GM23338 (cell line): ENCODE measurements at regions not wholly inside any gene's neighbourhood (a gene's known extent, or its start where the extent isn't known, plus 50 kb on each side); places are given as distances from the start of the nearest gene placed in this dataset.

Experiments used
- ATAC-seq: fragments of 200-7000 bp; cut with Tn5 transposase; 3 replicates; pipeline ENCODE4 v1.9.1; 2020
- DNase-seq: peaks from one replicate; pipeline ENCODE4 v3.0.0-alpha.2; 2015; ENCODE audit warnings: low spot score
- H2AFZ ChIP-seq: fragments of 200-600 bp; sonication (generic); 2 replicates; pipeline ENCODE4 v1.8.0; 2016; ENCODE audit warnings: antibody characterized with exemption, mild to moderate bottlenecking, moderate library complexity
- H3F3A ChIP-seq: fragments of 200-600 bp; sonication (generic); replicated peaks from 2 replicates; pipeline ENCODE4 v1.8.0; 2017; ENCODE audit warnings: antibody characterized with exemption, mixed run types, low read depth
- H3K27ac ChIP-seq: fragments of 200-600 bp; sonication (generic); 2 replicates; pipeline ENCODE4 v1.6.1; 2016; ENCODE audit warnings: low read depth
- H3K27me3 ChIP-seq: fragments of 200-600 bp; sonication (generic); 2 replicates; pipeline ENCODE4 v1.8.0; 2016; ENCODE audit warnings: mild to moderate bottlenecking, mixed run types, moderate library complexity; ENCODE audit not compliant: insufficient read depth
- H3K36me3 ChIP-seq: fragments of 200-600 bp; sonication (generic); 2 replicates; pipeline ENCODE4 v1.8.0; 2016; ENCODE audit warnings: mild to moderate bottlenecking; ENCODE audit not compliant: insufficient read depth
- H3K4me1 ChIP-seq: fragments of 200-600 bp; sonication (generic); 2 replicates; pipeline ENCODE4 v1.8.0; 2016; ENCODE audit warnings: mild to moderate bottlenecking, moderate library complexity; ENCODE audit not compliant: insufficient read depth
- H3K4me2 ChIP-seq: fragments of 200-600 bp; sonication (generic); 2 replicates; pipeline ENCODE4 v1.7.1; 2017; ENCODE audit warnings: mixed run types
- H3K4me3 ChIP-seq: fragments of 200-600 bp; sonication (generic); 2 replicates; pipeline ENCODE4 v1.6.1; 2016; ENCODE audit warnings: mixed run types
- H3K79me2 ChIP-seq: fragments of 200-600 bp; sonication (generic); replicated peaks from 2 replicates; pipeline ENCODE4 v1.8.0; 2017; ENCODE audit warnings: mild to moderate bottlenecking; ENCODE audit not compliant: insufficient read depth
- H3K9me2 ChIP-seq: fragments of 200-600 bp; sonication (generic); 2 replicates; pipeline ENCODE4 v1.8.0; 2017; ENCODE audit not compliant: insufficient read depth
- H4K20me1 ChIP-seq: fragments of 200-600 bp; sonication (generic); replicated peaks from 2 replicates; pipeline ENCODE4 v1.8.0; 2017; ENCODE audit warnings: mild to moderate bottlenecking; ENCODE audit not compliant: insufficient read depth
- H3K27ac Mint-ChIP-seq: 2 replicates; pipeline ENCODE4 v1.8.0; 2020; ENCODE audit warnings: inconsistent platforms, mild to moderate bottlenecking, moderate library complexity, mixed read lengths
- H3K27me3 Mint-ChIP-seq: 3 replicates; pipeline ENCODE4 v1.8.0; 2022; ENCODE audit warnings: low read depth, mild to moderate bottlenecking, moderate library complexity, mixed read lengths, inconsistent platforms; ENCODE audit not compliant: insufficient read depth, poor library complexity
- H3K36me3 Mint-ChIP-seq: 3 replicates; pipeline ENCODE4 v1.8.0; 2021; ENCODE audit warnings: low read depth, mild to moderate bottlenecking, inconsistent platforms, moderate library complexity, mixed read lengths
- H3K4me1 Mint-ChIP-seq: 3 replicates; pipeline ENCODE4 v1.8.0; 2020; ENCODE audit warnings: mild to moderate bottlenecking, inconsistent platforms, mixed read lengths
- H3K4me3 Mint-ChIP-seq: 3 replicates; pipeline ENCODE4 v1.8.0; 2021; ENCODE audit warnings: moderate library complexity, mild to moderate bottlenecking, inconsistent platforms, mixed read lengths
- H3K9me3 Mint-ChIP-seq: 3 replicates; pipeline ENCODE4 v1.8.0; 2020; ENCODE audit warnings: moderate library complexity, mild to moderate bottlenecking, inconsistent platforms, mixed read lengths
- CREB1 ChIP-seq: fragments of 250-450 bp; sonication (Bioruptor Pico); IDR thresholded peaks from 2 replicates; pipeline ENCODE4 v1.5.0; 2020; ENCODE audit warnings: low read depth, mild to moderate bottlenecking, moderate library complexity
- CTCF ChIP-seq, 2 experiments: fragments of 200-600 bp in 1 of 2; sonication (generic) in 1 of 2; conservative IDR thresholded peaks; 2 replicates each; pipeline versions ENCODE4 v1.5.1 to v1.6.1; 2016 to 2017; ENCODE audit warnings: antibody characterized with exemption in 2 of 2, low read depth in 2 of 2, mild to moderate bottlenecking in 2 of 2, moderate library complexity in 1 of 2
- EZH2 ChIP-seq: fragments of 200-600 bp; sonication (generic); IDR thresholded peaks from one replicate; pipeline ENCODE4 v1.8.0; 2017; ENCODE audit warnings: antibody characterized with exemption, mild to moderate bottlenecking, low read depth; ENCODE audit not compliant: unreplicated experiment
- EZH2phosphoT487 ChIP-seq: fragments of 200-600 bp; sonication (generic); IDR thresholded peaks from one replicate; pipeline ENCODE4 v1.8.1; 2018; ENCODE audit warnings: antibody characterized with exemption; ENCODE audit not compliant: unreplicated experiment
- JUNB ChIP-seq: IDR thresholded peaks from one replicate; pipeline ENCODE4 v1.6.1; 2016; ENCODE audit warnings: antibody characterized with exemption; ENCODE audit not compliant: unreplicated experiment
- NANOG ChIP-seq: IDR thresholded peaks from 2 replicates; pipeline ENCODE4 v1.6.1; 2016; ENCODE audit warnings: antibody characterized with exemption, borderline replicate concordance
- POLR2AphosphoS5 ChIP-seq: IDR thresholded peaks from 2 replicates; pipeline ENCODE4 v1.6.1; 2016; ENCODE audit warnings: antibody characterized with exemption, low read depth
- STAT1 ChIP-seq: IDR thresholded peaks from one replicate; pipeline ENCODE4 v1.6.1; 2016; ENCODE audit warnings: antibody characterized with exemption; ENCODE audit not compliant: unreplicated experiment
- ZNF114 ChIP-seq: fragments of 250-450 bp; sonication (Bioruptor Pico); IDR thresholded peaks from 2 replicates; pipeline ENCODE4 v1.5.0; 2020; ENCODE audit warnings: mild to moderate bottlenecking, moderate library complexity
- ZNF331 ChIP-seq: fragments of 250-450 bp; sonication (Bioruptor Pico); IDR thresholded peaks from 2 replicates; pipeline ENCODE4 v1.5.0; 2020; ENCODE audit warnings: low read depth, mild to moderate bottlenecking, moderate library complexity
- TF ChIP-seq, protein P1 (sequence below): IDR thresholded peaks from 2 replicates; pipeline ENCODE4 v1.6.1; 2016; ENCODE audit warnings: antibody characterized with exemption
- TF ChIP-seq, protein P2 (sequence below): fragments of 250-450 bp; sonication (Bioruptor Pico); IDR thresholded peaks from 2 replicates; pipeline ENCODE4 v1.5.0; 2020; ENCODE audit warnings: mild to moderate bottlenecking, moderate library complexity
- TF ChIP-seq, protein P3 (sequence below): IDR thresholded peaks from one replicate; pipeline ENCODE4 v1.6.1; 2018; ENCODE audit warnings: antibody characterized with exemption; ENCODE audit not compliant: unreplicated experiment

GRCh38 chr22:19582033-19582693 is 58.0 kb upstream of the CLDN5 start:
- no peaks in the 10 kb centered on the region for H3F3A ChIP-seq
- H3K27ac ChIP-seq: no peak overlapping the region
- no peaks in the 10 kb centered on the region for H3K36me3 ChIP-seq
- no peaks in the 10 kb centered on the region for H4K20me1 ChIP-seq
- Mint-ChIP-seq H3K9me3 (no peaks in the 10 kb centered on the region), H3K4me1 (peaks cover 17% of the 10 kb centered on the region), H3K27ac (no peak overlapping the region), H3K4me3 (no peak overlapping the region), H3K27me3 (peaks cover 2% of the 10 kb centered on the region), H3K36me3 (no peaks in the 10 kb centered on the region)
- no peaks in the 10 kb centered on the region for H3K4me1 ChIP-seq
- no peaks in the 10 kb centered on the region for H3K27me3 ChIP-seq
- H3K4me2 ChIP-seq: no peak overlapping the region
- no peaks in the 10 kb centered on the region for H3K79me2 ChIP-seq
- no peak overlapping the region for H2AFZ ChIP-seq
- H3K4me3 ChIP-seq: no peak overlapping the region
- H3K9me2 ChIP-seq: no peaks in the 10 kb centered on the region
- DNase-seq (no peak), ATAC-seq (no peak)
- TF ChIP-seq CREB1 (CRISPR knock-in tag) (no peak), POLR2AphosphoS5 (no peak), EZH2phosphoT487 (no peak), EZH2 (no peak), CTCF (conservative IDR thresholded peaks at IDR 0.05; ENCODE audit: low read depth in 2 of 2) (no peak), ZNF331 (CRISPR knock-in tag) (no peak), ZNF114 (CRISPR knock-in tag) (no peak), STAT1 (no peak), NANOG (no peak), JUNB (no peak)
- TF ChIP-seq, protein P1, sequence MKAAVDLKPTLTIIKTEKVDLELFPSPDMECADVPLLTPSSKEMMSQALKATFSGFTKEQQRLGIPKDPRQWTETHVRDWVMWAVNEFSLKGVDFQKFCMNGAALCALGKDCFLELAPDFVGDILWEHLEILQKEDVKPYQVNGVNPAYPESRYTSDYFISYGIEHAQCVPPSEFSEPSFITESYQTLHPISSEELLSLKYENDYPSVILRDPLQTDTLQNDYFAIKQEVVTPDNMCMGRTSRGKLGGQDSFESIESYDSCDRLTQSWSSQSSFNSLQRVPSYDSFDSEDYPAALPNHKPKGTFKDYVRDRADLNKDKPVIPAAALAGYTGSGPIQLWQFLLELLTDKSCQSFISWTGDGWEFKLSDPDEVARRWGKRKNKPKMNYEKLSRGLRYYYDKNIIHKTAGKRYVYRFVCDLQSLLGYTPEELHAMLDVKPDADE: no peak
- TF ChIP-seq, protein P2, sequence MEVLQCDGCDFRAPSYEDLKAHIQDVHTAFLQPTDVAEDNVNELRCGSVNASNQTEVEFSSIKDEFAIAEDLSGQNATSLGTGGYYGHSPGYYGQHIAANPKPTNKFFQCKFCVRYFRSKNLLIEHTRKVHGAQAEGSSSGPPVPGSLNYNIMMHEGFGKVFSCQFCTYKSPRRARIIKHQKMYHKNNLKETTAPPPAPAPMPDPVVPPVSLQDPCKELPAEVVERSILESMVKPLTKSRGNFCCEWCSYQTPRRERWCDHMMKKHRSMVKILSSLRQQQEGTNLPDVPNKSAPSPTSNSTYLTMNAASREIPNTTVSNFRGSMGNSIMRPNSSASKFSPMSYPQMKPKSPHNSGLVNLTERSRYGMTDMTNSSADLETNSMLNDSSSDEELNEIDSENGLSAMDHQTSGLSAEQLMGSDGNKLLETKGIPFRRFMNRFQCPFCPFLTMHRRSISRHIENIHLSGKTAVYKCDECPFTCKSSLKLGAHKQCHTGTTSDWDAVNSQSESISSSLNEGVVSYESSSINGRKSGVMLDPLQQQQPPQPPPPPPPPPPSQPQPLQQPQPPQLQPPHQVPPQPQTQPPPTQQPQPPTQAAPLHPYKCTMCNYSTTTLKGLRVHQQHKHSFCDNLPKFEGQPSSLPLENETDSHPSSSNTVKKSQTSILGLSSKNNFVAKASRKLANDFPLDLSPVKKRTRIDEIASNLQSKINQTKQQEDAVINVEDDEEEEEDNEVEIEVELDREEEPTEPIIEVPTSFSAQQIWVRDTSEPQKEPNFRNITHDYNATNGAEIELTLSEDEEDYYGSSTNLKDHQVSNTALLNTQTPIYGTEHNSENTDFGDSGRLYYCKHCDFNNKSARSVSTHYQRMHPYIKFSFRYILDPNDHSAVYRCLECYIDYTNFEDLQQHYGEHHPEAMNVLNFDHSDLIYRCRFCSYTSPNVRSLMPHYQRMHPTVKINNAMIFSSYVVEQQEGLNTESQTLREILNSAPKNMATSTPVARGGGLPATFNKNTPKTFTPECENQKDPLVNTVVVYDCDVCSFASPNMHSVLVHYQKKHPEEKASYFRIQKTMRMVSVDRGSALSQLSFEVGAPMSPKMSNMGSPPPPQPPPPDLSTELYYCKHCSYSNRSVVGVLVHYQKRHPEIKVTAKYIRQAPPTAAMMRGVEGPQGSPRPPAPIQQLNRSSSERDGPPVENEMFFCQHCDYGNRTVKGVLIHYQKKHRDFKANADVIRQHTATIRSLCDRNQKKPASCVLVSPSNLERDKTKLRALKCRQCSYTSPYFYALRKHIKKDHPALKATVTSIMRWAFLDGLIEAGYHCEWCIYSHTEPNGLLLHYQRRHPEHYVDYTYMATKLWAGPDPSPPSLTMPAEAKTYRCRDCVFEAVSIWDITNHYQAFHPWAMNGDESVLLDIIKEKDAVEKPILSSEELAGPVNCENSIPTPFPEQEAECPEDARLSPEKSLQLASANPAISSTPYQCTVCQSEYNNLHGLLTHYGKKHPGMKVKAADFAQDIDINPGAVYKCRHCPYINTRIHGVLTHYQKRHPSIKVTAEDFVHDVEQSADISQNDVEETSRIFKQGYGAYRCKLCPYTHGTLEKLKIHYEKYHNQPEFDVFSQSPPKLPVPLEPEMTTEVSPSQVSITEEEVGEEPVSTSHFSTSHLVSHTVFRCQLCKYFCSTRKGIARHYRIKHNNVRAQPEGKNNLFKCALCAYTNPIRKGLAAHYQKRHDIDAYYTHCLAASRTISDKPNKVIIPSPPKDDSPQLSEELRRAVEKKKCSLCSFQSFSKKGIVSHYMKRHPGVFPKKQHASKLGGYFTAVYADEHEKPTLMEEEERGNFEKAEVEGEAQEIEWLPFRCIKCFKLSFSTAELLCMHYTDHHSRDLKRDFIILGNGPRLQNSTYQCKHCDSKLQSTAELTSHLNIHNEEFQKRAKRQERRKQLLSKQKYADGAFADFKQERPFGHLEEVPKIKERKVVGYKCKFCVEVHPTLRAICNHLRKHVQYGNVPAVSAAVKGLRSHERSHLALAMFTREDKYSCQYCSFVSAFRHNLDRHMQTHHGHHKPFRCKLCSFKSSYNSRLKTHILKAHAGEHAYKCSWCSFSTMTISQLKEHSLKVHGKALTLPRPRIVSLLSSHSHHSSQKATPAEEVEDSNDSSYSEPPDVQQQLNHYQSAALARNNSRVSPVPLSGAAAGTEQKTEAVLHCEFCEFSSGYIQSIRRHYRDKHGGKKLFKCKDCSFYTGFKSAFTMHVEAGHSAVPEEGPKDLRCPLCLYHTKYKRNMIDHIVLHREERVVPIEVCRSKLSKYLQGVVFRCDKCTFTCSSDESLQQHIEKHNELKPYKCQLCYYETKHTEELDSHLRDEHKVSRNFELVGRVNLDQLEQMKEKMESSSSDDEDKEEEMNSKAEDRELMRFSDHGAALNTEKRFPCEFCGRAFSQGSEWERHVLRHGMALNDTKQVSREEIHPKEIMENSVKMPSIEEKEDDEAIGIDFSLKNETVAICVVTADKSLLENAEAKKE (CRISPR knock-in tag): no peak
- TF ChIP-seq, protein P3, sequence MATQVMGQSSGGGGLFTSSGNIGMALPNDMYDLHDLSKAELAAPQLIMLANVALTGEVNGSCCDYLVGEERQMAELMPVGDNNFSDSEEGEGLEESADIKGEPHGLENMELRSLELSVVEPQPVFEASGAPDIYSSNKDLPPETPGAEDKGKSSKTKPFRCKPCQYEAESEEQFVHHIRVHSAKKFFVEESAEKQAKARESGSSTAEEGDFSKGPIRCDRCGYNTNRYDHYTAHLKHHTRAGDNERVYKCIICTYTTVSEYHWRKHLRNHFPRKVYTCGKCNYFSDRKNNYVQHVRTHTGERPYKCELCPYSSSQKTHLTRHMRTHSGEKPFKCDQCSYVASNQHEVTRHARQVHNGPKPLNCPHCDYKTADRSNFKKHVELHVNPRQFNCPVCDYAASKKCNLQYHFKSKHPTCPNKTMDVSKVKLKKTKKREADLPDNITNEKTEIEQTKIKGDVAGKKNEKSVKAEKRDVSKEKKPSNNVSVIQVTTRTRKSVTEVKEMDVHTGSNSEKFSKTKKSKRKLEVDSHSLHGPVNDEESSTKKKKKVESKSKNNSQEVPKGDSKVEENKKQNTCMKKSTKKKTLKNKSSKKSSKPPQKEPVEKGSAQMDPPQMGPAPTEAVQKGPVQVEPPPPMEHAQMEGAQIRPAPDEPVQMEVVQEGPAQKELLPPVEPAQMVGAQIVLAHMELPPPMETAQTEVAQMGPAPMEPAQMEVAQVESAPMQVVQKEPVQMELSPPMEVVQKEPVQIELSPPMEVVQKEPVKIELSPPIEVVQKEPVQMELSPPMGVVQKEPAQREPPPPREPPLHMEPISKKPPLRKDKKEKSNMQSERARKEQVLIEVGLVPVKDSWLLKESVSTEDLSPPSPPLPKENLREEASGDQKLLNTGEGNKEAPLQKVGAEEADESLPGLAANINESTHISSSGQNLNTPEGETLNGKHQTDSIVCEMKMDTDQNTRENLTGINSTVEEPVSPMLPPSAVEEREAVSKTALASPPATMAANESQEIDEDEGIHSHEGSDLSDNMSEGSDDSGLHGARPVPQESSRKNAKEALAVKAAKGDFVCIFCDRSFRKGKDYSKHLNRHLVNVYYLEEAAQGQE: no peak
